Transverse colon (tissue), 4 donors: ENCODE measurements at regions not wholly inside any gene's neighbourhood (a gene's known extent, or its start where the extent isn't known, plus 50 kb on each side); places are given as distances from the start of the nearest gene placed in this dataset.

Source experiments
- DNase-seq: peaks from one replicate; pipeline ENCODE4 v3.0.0-alpha.2; 2019
- H3K27ac ChIP-seq, 4 donors: fragments of 200-600 bp; sonication (generic); 2 replicates each; pipeline ENCODE4 v1.5.1; 2016 to 2018; ENCODE audit warnings: inconsistent platforms in 4 of 4
- H3K27me3 ChIP-seq: fragments of 200-600 bp; sonication (generic); 2 replicates; pipeline ENCODE4 v1.5.1; 2017; ENCODE audit warnings: inconsistent platforms
- H3K36me3 ChIP-seq, 4 donors: fragments of 200-600 bp; sonication (generic); 2 replicates each; pipeline ENCODE4 v1.5.1; 2017 to 2019; ENCODE audit warnings: inconsistent platforms in 4 of 4
- H3K4me1 ChIP-seq, 4 donors: fragments of 200-600 bp; sonication (generic); 2 replicates each; pipeline ENCODE4 v1.5.1; 2017 to 2020; ENCODE audit warnings: inconsistent platforms in 4 of 4
- H3K4me3 ChIP-seq, 4 donors: fragments of 200-600 bp; sonication (generic); 1 replicate in 1 of 4; 2 replicates in 3 of 4; pipeline versions ENCODE4 v1.5.1 to v1.6.1; 2017 to 2019; ENCODE audit warnings: inconsistent platforms in 4 of 4
- H3K9me3 ChIP-seq, 2 donors: fragments of 200-600 bp; sonication (generic); 2 replicates each; pipeline ENCODE4 v1.5.1; 2017 to 2019; ENCODE audit warnings: inconsistent platforms in 2 of 2
- CTCF ChIP-seq, 5 experiments: fragments of 200-600 bp in 3 of 5; fragments of 450-650 bp in 2 of 5; sonication (generic) in 3 of 5; IDR thresholded peaks; 1 replicate in 2 of 5; 2 replicates in 3 of 5; pipeline ENCODE4 v1.5.1; 2016 to 2017; ENCODE audit warnings: antibody characterized with exemption in 5 of 5, inconsistent platforms in 3 of 5, mild to moderate bottlenecking in 2 of 5, moderate library complexity in 1 of 5
- EP300 ChIP-seq: sonication (generic); formaldehyde crosslinking; IDR thresholded peaks from one replicate; pipeline ENCODE4 v1.6.1; 2017; ENCODE audit warnings: antibody characterized with exemption, low read depth
- POLR2A ChIP-seq: fragments of 450-650 bp; IDR thresholded peaks from one replicate; pipeline ENCODE4 v1.6.1; 2016; ENCODE audit warnings: antibody characterized with exemption, mild to moderate bottlenecking, moderate library complexity
- POLR2AphosphoS5 ChIP-seq, 3 donors: sonication (generic); formaldehyde crosslinking; IDR thresholded peaks; one replicate each; pipeline ENCODE4 v1.6.1; 2016; ENCODE audit warnings: antibody characterized with exemption in 3 of 3
- WGBS, 2 donors: methylation state at CpG; one replicate each; pipeline ENCODE4 v1.1.5; 2018; ENCODE audit warnings: low coverage in 1 of 2; 5-methylcytosine and 5-hydroxymethylcytosine counted together
- in situ Hi-C, 4 donors: fragments of 200-750 bp; cut with MboI; loops; one replicate each; pipeline versions ENCODE4 v1.15.0 to v1.15.1; 2017; ENCODE audit warnings: low sequenced_read_pairs in 3 of 4, low pct_ligation_motif_present in 1 of 4, low pct_unique_long_range_greater_than_20kb in 1 of 4
- intact Hi-C: fragments of 100-400 bp; cut with DNase I; formaldehyde crosslinking; loops from one replicate; pipeline ENCODE4 v1.15.1; 2023; ENCODE audit warnings: low total_unique reads

- DNase-seq = no peak
- H3K4me1 ChIP-seq = peaks cover 0 to 8% (median 1%) of the 10 kb centered on the region in 4 donors
- H3K27ac ChIP-seq = no peak overlapping the region
- in situ Hi-C loops = loop anchor here in 3 of 4 donors (25.0 kb wide), 1 partner anchor 653 kb away; no protein-coding TSS in a partner anchor
- intact Hi-C loops = no loop called here
- H3K4me3 ChIP-seq = no peak overlapping the region
- TF ChIP-seq POLR2AphosphoS5 (IDR thresholded peaks at IDR 0.05) (no peak), CTCF (IDR thresholded peaks at IDR 0.05) (no peak), EP300 (no peak), POLR2A (no peak)
- H3K9me3 ChIP-seq = no peaks in the 10 kb centered on the region
- H3K36me3 ChIP-seq = no peaks in the 10 kb centered on the region
- 63 to 72% methylated on average over 3 to 4 of the region's 4 CpGs for WGBS, 2 donors
- H3K27me3 ChIP-seq = no peaks in the 10 kb centered on the region
Measured at GRCh38 chr14:54189748-54190354, 207.0 kb upstream of the CDKN3 start.

- TF ChIP-seq POLR2A (no peak), EP300 (no peak), POLR2AphosphoS5 (IDR thresholded peaks at IDR 0.05) (no peak), CTCF (IDR thresholded peaks at IDR 0.05) (no peak)
- Histone ChIP-seq H3K4me1 (peaks cover 0 to 8% (median 1%) of the 10 kb centered on the region in 4 donors), H3K27ac (no peak overlapping the region), H3K9me3 (no peaks in the 10 kb centered on the region), H3K27me3 (no peaks in the 10 kb centered on the region), H3K4me3 (no peak overlapping the region), H3K36me3 (no peaks in the 10 kb centered on the region)
- WGBS, 2 donors = 63 to 94% methylated on average over 2 of the region's 2 CpGs
- intact Hi-C loops (no loop called here), in situ Hi-C loops (loop anchor here in 3 of 4 donors (25.0 kb wide), 1 partner anchor 655 kb away; no protein-coding TSS in a partner anchor)
- no peak for DNase-seq
Measured at GRCh38 chr14:54191846-54192245, 205.0 kb upstream of the CDKN3 start.

- in situ Hi-C loops = loop anchor here in 3 of 4 donors (25.0 kb wide), 1 partner anchor 655 kb away; no protein-coding TSS in a partner anchor
- no peak overlapping the region for H3K27ac ChIP-seq
- H3K27me3 ChIP-seq = no peaks in the 10 kb centered on the region
- TF ChIP-seq EP300 (no peak), POLR2A (no peak), POLR2AphosphoS5 (IDR thresholded peaks at IDR 0.05) (no peak), CTCF (IDR thresholded peaks at IDR 0.05) (no peak)
- H3K4me3 ChIP-seq = no peak overlapping the region
- intact Hi-C loops = no loop called here
- H3K36me3 ChIP-seq = no peaks in the 10 kb centered on the region
- H3K9me3 ChIP-seq = no peaks in the 10 kb centered on the region
- H3K4me1 ChIP-seq = peaks cover 0 to 8% (median 1%) of the 10 kb centered on the region in 4 donors
- no peak for DNase-seq
- 59 to 100% methylated on average over 2 of the region's 2 CpGs for whole genome bisulfite sequencing, 2 donors
Measured at GRCh38 chr14:54192610-54193009, 204.2 kb upstream of the CDKN3 start.

DNA sequence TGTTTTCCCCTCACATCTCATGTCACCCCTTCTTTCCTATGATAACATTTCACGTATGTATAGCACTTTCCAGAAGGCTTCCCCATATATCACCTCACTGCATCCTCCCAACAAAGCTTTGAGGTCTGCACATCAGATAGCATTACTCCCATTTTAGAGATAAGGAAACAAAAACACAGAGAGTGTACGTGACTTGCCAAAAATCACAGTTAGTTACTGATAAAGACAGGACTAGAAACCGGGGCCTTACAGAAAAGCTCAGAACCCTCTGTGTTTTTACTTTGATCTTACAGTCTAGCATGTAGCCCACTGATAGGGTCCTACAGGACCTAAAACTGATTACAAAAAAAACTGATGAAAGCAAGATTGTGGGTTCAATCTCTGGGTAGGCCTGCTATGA is 202.9 kb upstream of the CDKN3 start:
- 67 to 91% methylated on average over 3 of the region's 3 CpGs for WGBS, 2 donors
- Histone ChIP-seq H3K27me3 (no peaks in the 10 kb centered on the region), H3K36me3 (no peaks in the 10 kb centered on the region), H3K4me3 (no peak overlapping the region), H3K27ac (no peak overlapping the region), H3K9me3 (no peaks in the 10 kb centered on the region), H3K4me1 (peaks cover 0 to 8% (median 1%) of the 10 kb centered on the region in 4 donors)
- TF ChIP-seq POLR2A (no peak), POLR2AphosphoS5 (IDR thresholded peaks at IDR 0.05) (no peak), CTCF (IDR thresholded peaks at IDR 0.05) (no peak), EP300 (no peak)
- in situ Hi-C loops = loop anchor here in 3 of 4 donors (25.0 kb wide), 1 partner anchor 657 kb away; no protein-coding TSS in a partner anchor
- intact Hi-C loops = no loop called here
- DNase-seq = no peak
